ENCODE measurements at regions not wholly inside any gene's neighbourhood (a gene's known extent, or its start where the extent isn't known, plus 50 kb on each side); places are given as distances from the start of the nearest gene placed in this dataset.

DNA sequence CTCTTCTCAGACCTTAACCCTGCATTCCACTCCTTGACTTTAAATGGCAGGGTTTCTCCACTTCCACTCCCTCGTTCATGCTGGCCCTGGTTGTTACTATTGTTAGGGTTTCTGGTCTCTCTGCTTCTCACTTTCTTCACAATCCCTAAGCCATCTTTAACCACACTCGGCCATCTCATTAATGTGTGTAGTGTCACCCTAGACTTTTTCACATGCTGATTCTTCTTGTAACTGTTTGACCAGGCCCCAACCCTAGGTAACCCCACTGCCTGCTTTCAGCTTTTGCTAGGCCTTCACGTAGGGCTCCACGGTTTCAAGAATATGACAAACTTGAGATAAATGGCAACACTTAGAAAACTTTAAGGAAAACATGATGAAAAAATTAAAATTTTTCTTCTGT, 195.1 kb downstream of the IPO8 start:
- H3K9me3 ChIP-seq: no peaks in the 10 kb centered on the region
- H3K4me3 ChIP-seq: no peak overlapping the region
- TF ChIP-seq, protein P1, sequence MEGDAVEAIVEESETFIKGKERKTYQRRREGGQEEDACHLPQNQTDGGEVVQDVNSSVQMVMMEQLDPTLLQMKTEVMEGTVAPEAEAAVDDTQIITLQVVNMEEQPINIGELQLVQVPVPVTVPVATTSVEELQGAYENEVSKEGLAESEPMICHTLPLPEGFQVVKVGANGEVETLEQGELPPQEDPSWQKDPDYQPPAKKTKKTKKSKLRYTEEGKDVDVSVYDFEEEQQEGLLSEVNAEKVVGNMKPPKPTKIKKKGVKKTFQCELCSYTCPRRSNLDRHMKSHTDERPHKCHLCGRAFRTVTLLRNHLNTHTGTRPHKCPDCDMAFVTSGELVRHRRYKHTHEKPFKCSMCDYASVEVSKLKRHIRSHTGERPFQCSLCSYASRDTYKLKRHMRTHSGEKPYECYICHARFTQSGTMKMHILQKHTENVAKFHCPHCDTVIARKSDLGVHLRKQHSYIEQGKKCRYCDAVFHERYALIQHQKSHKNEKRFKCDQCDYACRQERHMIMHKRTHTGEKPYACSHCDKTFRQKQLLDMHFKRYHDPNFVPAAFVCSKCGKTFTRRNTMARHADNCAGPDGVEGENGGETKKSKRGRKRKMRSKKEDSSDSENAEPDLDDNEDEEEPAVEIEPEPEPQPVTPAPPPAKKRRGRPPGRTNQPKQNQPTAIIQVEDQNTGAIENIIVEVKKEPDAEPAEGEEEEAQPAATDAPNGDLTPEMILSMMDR (IDR thresholded peaks at IDR 0.05): no peak
- no peaks in the 10 kb centered on the region for H3K4me1 ChIP-seq
- intact Hi-C loops (cut with DNase I): no loop called here
- WGBS, 2 donors: 67 to 87% methylated on average over 4 of the region's 4 CpGs
- H3K36me3 ChIP-seq: no peaks in the 10 kb centered on the region
- ATAC-seq (no peak), DNase-seq (no peak), FAIRE-seq (no peak)
- H3K27me3 ChIP-seq: no peaks in the 10 kb centered on the region
- H3K27ac ChIP-seq: no peak overlapping the region

DNA sequence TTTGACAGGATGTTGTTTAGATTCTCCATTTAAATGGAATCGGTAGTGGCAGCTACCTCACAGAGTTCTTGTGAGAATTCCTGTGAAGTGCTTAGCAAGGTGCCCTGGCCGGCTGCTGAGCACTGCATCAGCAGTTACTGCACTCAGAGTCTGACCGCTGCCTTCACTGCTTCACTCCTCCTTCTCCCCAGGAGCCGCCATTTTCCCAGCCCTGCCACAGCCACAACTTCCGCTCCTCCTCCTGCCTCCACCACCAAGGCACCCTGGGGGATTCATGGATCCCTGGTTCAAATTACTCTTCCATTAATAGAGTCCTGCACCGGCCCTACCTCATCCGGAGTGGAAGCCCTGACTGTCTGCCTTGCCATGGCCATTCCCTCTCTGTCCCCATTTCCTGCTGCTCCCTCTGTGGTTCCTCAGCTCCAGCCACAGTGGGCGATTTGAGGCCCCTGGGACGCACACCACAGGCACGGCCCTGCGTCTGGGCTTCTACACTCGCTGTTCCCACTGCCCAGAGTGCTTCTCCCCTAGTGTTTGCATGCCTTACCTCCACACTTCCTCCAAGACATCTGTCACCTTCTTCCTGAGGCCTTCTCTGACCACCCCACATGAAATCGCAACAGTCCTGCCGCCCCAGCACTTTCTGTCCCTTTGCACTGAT, 210.3 kb downstream of the IPO8 start:
- Histone ChIP-seq H3K27ac (no peak overlapping the region), H3K4me3 (no peak overlapping the region), H3K9me3 (no peaks in the 10 kb centered on the region), H3K27me3 (no peaks in the 10 kb centered on the region), H3K4me1 (no peaks in the 10 kb centered on the region), H3K36me3 (no peaks in the 10 kb centered on the region)
- TF ChIP-seq, protein P1 (IDR thresholded peaks at IDR 0.05): no peak
- no peak for DNase-seq
- WGBS, 2 donors: 91 to 93% methylated on average over 14 of the region's 14 CpGs
- no peak for ATAC-seq
- intact Hi-C loops (cut with DNase I): no loop called here
- no peak for FAIRE-seq

DNA sequence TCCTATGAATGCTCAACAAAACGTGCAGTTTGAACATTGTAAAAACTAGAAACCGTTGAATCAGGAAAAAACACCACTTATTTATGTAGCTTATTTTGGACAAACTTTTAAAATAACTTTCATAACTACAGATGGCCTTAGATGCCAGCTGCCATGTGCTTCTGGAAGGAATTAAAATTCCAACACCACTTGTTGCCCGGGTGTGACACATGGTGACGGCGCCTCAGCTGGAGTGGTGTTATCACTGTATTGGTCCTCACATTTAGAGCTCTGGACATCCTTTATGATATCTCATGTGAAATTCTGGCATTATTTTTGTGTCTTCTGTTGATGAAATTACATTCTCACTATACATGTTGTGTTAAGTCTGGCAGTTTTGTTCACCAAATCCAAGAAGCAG, 211.0 kb downstream of the IPO8 start:
- Histone ChIP-seq H3K9me3 (no peaks in the 10 kb centered on the region), H3K4me1 (no peaks in the 10 kb centered on the region), H3K27me3 (no peaks in the 10 kb centered on the region), H3K36me3 (no peaks in the 10 kb centered on the region), H3K4me3 (no peak overlapping the region), H3K27ac (no peak overlapping the region)
- DNase-seq: no peak
- no peak for ATAC-seq
- intact Hi-C loops (cut with DNase I): no loop called here
- WGBS, 2 donors: 86 to 87% methylated on average over 5 of the region's 5 CpGs
- TF ChIP-seq, protein P1 (IDR thresholded peaks at IDR 0.05): no peak
- FAIRE-seq: no peak

DNA sequence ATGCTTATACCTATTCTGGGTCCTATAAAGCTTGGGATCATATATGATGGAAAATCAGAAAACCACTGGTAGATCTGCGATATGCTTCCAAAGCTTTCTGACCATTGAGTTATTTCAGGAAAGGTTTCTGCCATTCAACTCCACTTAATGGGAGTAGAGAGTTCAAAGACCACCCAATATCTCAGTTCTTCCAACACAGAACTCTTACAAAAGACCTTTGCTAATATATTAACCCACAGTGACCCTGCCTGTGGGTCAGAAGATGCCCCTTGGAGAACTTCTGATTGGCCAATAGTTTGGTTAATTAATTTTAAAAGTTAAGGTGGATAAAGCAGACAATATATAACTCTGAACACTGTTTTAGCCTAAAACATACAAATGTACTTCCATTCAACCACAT, 213.0 kb downstream of the IPO8 start:
- ATAC-seq (no peak), FAIRE-seq (no peak), DNase-seq (no peak)
- 93 to 97% methylated on average over 1 of the region's 1 CpG for WGBS, 2 donors
- TF ChIP-seq, protein P1 (IDR thresholded peaks at IDR 0.05): no peak
- Histone ChIP-seq H3K36me3 (no peaks in the 10 kb centered on the region), H3K9me3 (no peaks in the 10 kb centered on the region), H3K4me1 (no peaks in the 10 kb centered on the region), H3K27ac (no peak overlapping the region), H3K4me3 (no peak overlapping the region), H3K27me3 (no peaks in the 10 kb centered on the region)
- intact Hi-C loops (cut with DNase I): no loop called here

DNA sequence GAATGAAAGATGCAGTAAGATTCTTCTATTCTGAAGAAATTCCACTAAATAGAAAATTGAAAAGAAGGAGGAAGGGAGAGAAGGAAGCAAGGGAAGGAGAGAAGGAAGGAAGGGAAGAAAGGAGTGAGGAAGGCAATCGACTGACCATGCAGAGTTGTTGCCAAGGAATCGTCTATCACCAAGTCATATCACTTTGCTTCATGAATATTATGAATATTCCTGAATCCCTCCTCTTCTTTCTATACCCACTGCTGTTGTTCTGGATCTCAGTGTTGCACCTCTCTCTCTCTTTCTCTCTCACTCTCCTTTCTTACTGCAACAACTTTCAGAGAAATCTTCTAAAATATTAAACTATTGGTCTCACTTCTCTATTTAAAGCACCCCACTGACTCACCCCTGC, 222.4 kb downstream of the IPO8 start:
- DNase-seq: no peak
- Histone ChIP-seq H3K36me3 (no peaks in the 10 kb centered on the region), H3K9me3 (no peaks in the 10 kb centered on the region), H3K4me3 (no peak overlapping the region), H3K27ac (no peak overlapping the region), H3K27me3 (no peaks in the 10 kb centered on the region), H3K4me1 (no peaks in the 10 kb centered on the region)
- intact Hi-C loops (cut with DNase I): no loop called here
- no peak for FAIRE-seq
- TF ChIP-seq, protein P1 (IDR thresholded peaks at IDR 0.05): no peak
- ATAC-seq: no peak
- 61 to 72% methylated on average over 2 of the region's 2 CpGs for WGBS, 2 donors
